ENCODE measurements at regions not wholly inside any gene's neighbourhood (a gene's known extent, or its start where the extent isn't known, plus 50 kb on each side); places are given as distances from the start of the nearest gene placed in this dataset.
A peak's percentile ranks its signal among the peaks of the same experiment; 100 is the strongest.
"Not testable (repeated sequence)": the region's sequence is repeated elsewhere in the genome, so short reads cannot be mapped to it uniquely, and the experiment has no call there.

DNA sequence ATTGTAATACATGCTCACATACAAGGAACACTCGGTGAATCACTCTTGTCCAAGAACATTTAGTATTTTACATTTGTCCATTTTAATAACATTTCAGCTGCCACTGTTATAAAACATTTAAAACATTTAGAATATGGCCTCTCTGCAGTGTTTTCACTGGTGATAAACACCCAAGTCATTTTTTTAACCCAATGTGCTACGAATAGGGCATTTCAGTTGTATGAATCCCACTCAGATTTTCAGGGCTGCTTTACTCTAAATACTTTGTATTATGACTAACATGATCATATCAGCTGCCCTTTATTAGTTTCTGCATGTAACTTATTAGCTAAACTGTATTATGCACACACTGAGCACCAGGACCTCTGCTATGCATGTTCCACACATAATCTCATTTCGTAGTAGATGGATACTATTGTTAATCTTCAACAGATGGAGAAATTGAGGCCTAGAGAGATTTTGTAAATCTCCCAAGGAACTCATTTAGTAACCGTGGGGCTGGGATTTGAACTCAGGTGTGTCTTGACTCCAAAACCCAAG, 148.6 kb upstream of the CDIN1 start:
- no peak for DNase-seq

DNA sequence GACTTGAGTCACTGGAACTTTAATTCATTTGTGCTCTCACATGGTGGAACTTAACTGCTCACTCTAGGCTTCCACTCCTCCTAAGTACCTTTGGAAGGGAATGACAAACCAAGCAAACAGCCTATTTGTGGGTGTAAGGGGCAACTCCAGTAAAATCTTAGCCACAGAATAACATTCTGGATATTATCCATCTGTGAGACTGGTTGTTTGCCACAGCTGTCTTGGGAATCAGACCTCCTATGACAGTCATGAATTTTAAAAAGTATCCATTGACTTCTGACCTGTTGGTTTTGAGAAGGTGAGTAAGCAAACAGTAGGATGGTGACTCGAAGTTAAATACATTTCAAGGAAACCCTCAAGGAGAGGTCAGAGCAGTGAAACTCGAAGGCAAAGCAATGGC, 147.3 kb upstream of the CDIN1 start:
- no peak for DNase-seq

DNA sequence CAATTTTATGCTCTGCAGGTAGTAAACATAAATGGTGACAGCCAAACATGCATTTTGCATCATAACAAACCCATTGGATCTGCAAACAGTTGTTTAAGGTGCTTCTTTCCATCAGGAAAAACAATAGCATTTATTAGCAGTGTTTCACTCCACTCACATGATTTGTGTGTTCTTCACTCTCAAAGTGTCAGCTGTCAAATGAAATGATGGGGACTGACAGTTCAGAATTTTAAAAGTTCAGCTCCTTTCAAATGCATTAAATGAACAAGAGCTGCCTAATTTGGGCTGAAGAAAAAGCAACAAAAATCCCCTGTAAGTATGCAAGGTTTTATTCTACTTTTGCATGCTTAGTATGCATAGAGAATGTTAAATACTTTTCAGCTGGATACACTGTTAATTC, 145.2 kb upstream of the CDIN1 start:
- no peak for DNase-seq

DNA sequence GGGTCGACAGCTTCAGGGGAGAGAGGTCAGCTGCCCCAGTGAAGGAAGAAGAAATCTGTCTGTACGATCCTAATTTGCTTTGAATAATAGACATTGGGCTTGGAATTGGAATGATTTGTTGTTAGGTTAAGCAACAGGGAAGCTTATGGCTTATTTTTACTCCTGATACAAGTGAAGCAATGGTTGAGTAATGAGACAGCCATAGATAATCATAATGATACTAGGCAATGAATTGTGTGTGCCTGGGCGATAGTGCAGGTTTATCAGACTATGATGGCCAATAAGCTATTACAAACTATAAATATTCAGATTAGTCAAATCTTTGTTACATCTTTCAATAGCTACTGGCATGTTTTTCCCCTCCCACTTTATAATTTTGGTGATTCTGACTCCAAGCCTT, 140.9 kb upstream of the CDIN1 start:
- DNase-seq, result no peak

DNA sequence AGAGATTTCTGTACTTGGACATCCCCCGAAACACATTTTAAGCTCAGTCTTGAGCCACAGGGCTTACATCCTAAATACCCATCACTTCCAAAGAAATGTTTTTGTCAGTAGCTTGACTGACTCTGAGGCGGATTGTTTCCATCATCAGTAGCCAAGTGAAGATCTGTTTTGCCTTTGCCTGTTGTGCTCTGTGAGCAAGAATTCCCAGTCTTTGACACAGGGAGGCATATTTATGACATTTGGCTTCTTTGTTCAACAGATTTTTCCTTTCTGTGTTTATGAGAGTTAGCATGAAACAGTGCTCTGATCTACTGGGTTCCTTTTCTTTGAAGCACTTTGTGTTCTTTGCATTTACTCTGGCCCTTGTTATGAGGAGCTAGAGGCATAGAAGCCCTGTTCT, 132.1 kb upstream of the CDIN1 start:
- DNase-seq, result no peak

DNA sequence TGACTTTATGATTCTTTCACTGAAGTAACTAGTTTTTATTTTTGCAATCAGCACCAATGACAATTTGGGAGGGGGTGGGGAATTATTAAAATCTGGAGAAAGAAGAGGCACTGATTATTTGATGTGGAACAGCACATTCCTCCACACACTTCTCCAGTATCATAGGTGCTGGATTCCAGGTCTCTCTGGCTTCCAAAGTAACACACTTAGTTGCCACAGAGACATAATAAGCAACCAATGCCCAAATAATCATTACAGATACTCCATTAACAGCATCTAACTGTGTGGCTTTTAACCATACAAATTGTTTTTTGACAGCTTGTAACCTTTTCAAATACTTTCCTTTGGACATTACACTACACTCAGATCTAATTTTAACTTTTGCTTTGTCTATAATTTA, 131.0 kb upstream of the CDIN1 start:
- no peak for DNase-seq

DNA sequence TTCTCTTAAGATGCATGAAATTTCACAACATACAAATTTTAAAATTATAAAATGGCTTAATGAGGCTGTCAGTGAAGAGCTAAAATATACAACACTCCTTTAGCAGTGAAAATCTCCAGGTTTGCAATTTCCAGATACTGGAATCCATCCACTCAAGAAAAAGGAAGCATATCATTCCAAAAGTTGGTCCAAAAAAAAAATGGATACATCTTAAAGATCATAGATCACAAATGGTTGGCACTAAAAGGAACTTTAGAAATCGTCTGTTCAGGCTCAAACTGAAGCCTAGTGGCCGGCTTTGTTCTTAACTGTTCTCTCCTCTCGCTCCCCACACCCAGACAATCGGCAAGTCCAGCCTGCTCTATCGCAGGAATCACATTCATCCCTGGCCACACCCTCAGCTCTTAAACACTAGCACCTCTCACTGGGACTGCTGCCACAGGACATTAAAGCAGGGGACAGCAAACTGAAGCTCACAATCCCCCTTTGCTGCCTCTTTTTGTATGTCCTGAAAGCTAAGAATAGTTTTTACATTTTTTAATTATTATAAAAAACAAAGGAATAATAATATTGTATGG, 130.3 kb upstream of the CDIN1 start:
- DNase-seq, result no peak

DNA sequence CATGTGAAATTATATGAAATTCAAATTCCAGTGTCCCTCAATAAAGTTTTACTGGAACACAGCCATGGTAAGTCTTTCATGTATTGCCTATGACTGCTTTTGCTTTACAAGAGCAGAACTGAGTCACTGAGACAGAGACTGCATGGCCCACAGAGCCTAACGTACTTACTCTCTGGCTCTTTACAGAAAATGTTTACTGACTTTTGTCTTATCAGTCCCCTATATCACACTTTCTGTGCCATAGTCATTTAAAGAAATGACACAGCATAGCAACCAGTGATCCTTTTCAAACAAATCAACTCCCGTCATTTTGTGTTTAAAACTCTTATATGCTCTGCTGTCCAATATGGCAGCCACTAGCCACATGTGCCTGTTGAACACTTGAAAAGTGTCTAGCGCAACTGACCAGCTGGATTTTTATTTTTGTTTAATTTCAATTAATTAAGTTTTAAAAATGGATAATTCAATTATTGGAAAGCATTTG, 129.7 kb upstream of the CDIN1 start:
- DNase-seq, result no peak

DNA sequence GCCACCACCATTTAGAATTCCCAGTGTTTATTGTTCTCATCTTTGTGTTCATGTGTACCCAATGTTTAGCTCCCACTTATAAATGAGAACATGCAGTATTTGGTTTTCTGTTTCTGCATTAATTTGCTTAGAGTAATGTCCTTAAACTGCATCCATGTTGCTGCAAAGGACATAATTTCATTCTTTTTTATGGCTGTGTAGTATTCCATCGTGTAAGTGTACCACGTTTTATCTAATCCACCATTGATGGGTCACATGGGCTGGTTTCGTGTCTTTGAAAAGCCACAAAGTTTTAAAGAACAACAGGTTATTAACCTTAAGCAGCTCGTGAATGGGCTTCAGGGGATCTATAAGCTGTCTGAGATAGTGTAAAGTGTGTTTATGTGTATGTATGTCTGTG, 125.2 kb upstream of the CDIN1 start:
- not testable (repeated sequence) for DNase-seq

DNA sequence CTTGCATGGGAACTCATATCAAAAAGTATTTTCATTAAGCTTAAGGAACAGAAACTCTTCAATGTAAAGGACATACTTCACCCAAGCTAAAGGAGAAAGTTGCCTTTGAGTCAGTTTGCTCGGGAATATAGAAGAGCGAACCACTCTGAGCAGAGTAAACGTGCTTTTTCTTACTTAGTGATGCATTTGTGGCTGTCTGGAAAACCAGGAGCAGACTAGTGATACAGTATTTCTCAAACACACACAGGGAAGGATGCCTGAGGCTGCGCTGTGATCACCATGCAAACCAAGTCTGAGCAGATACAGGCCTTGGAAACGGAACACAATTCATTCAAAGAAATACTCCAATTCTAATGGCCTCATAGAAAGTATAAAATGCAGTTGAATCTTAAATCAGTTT, 121.0 kb upstream of the CDIN1 start:
- DNase-seq, result no peak

DNA sequence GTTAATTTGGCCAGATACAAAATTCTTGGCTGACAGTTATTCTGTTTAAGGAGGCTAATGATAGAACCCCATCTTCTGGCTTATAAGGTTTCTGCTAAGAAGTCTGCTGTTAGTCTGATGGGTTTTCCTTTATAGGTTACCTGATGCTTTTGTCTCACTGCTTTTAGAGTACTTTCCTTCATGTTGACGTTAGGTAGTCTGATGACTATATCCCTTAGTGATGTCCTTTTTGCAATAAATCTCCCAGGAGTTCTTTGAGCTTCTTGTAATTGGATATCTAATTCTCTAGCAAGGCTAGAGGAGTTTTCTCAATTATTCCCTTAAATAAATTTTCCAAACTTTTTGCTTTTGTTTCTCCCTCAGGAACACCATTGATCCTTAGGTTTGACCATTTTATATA, 114.1 kb upstream of the CDIN1 start:
- no peak for DNase-seq

DNA sequence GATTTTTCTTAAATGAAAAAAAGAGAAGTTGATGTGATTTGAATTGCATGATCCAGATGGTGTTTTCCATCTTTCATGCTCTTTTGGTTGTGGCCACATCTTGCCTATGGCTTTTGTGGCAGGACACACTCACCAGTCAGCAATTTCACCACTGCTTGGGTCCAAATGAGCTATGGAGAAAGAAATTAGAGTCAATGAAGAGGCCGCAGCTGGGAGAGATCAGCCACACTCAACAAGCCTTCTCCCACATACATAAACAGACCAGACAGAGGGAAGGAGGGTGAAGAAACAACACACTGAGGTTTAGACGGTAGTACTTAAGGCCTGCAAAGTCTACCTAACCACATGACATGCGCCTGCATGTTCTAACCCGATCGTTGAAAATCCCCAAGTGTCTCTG, 110.7 kb upstream of the CDIN1 start:
- DNase-seq, result peak; percentile 75

DNA sequence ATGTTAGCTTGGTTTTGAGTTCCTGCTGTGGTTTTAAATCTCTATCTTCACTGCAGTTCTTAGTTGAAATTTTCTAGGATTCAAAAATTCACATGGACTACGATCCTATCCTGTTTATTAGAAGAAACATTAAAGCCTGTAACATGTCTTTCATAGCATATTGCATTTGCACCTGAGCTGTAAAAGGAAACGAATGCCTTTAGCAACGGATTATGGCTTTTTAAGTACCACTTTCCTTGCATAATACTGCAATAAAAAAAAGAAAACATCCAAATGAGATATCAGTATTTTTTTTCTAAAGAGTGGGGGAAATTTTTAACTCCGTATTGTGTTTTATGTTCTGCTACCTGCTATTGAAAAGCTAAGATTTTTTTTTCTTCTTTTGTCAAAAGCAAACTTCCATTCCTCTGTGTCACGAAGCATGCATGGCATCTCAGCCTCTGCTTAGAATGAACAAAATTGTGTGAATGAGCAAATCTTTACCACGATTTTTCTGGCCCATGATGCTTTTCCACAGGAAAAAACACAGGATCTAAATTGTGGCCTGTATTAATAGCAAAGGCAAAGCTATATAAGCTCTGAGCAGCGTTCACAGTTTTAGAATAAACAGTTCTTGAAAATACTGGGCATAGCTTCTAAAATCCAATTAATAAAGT, 110.0 kb upstream of the CDIN1 start:
- DNase-seq, result no peak

DNA sequence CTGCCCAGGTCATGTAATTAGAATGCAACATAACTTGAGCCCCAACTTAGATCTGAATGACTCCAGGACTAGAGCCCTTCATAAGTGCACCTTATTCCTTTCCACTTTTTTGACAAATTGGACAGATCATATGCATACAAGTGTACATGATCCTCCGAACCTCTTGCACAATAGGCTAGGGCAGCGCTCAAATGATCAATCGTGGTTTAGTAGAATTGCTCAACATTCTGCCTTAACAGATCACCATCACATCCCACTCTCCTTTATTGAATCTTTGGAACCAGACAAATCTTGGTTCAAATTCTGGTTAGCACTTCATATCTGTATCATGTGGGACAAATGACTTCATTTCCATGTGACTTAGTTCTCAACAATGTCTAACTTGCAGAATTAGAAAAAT, 106.8 kb upstream of the CDIN1 start:
- DNase-seq, result no peak

DNA sequence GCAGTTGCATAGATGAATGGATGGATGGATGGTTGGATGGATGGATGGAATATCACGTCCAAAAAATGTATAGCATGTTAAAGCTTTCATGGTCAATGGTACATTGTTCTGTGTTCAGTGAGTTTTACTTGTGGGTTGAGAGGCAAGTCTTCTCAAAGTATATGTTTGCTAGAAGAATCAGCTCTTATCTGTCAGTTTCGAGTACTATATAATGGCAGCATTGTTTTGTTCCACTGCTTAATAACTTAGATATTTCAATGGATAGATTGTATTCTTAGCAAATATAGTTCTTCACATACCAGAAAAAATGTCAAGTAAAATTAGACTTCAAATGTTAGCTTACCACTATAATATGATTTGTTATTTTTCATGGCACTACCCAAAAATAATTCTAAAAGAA, 100.9 kb upstream of the CDIN1 start:
- DNase-seq, result no peak

DNA sequence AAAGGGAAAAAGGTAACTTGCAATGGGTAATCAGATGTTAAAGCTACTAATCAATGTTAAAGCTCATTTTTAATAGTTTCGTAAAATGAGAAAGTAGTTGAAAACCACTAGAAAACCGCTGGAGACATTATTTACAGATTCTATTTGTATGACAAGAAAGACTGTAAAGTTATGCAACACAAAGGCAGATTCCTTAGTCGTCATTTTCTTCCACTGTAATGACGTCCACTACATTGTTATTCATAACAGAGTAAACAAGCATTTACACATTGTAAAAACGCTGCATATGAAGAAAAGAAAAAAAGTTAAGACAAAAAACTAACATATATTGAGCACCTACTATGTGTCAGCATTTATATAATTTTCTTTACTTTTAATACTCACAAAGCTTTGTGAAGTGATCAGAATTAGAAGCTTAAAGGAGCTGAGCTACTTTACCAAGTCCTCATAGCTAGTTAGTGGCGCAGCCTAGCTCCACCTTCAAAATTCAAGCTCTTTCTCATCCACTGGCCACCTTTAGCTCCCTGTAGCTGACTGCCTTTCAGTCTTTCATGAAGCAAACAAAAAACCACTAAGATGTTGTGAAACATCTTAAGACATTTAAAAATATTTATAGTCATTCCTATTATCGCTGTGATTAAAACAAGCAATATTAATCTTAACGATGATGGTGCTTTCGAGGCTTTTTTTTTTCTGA, 100.1 kb upstream of the CDIN1 start:
- no peak for DNase-seq

DNA sequence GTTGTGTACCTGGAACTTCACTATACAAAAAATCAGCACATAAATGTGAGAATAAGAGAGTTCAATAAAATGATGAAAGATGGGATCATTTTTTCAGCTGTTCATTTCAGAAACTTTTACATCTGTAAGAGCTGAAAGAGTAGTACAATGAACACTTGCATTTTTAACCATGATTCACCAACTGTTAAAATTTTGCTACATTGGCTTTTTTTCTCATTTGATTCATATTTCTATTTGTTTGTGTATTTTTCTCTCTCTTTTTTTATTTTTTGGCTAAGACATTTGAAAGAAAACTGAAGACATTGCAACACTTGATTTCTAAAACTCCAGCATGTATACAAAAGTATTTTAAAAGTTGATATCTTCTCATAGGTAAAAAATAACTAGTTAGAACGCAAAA, 98.3 kb upstream of the CDIN1 start:
- no peak for DNase-seq

DNA sequence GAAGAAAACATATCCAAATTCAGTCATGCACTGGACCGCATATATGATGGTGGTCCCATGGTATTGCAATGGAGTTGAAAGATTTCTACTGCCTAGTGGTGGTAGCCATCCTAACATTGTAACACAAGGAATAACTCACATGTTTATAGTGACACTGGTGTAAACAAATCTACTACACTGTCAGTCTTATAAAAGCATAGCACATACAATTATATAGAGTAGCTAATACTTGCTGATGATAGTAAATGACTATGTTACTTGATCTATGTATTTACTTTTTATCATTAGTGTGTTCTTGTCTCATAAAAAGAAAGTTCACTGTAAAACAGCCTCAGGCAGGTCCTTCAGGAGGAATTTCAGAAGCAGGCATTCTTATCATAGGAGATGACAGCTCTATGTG, 96.0 kb upstream of the CDIN1 start:
- DNase-seq, result no peak

DNA sequence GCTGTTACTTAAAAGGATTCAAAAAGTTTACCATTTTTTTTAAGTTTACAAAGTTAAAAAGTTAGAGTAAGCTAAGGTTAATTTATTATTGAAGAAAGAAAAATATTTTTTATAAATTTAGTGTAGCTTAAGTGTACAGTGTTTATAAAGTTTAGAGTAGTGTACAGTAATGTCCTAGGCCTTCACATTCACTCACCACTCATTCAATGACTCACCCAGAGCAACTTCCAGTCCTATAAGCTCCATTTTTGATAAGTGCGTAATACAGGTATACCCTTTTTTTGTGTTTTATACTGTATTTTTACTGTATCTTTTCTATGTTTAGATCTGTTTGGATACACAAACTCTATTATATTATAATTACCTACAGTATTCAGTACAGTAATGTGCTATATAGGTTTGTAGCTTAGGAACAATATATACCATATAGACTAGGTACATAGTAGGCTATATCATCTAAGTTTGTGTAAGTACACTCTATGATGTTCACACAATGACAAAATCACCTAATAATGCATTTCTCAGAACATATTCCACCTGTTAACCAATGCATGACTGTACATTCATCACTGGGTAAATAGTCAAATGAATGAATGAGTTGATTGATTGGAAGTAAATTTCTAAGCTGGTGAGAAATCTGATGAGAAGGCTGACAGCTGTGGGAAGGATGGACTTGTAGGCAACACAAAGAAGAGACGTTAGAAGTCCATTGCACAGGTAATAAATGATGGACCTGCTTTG, 95.2 kb upstream of the CDIN1 start:
- DNase-seq, result no peak

DNA sequence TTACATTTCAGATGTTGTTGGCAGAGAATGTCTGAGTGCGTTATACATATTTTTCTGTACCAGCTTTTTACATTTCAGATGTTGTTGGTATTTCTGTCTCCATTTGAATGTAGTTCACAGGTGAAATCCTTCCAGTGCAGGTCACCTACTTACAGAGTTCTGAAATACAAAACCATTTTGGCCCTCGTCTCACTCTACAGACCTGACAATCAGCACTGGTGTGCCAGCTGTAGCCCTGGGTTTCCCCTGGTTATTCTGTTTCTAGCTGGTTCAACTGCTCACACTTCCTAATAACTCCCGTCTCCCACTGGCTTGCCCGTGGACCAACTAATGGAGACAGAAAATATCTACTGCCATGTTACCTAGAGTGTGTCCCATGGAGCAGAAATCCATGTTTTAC, 87.5 kb upstream of the CDIN1 start:
- no peak for DNase-seq

DNA sequence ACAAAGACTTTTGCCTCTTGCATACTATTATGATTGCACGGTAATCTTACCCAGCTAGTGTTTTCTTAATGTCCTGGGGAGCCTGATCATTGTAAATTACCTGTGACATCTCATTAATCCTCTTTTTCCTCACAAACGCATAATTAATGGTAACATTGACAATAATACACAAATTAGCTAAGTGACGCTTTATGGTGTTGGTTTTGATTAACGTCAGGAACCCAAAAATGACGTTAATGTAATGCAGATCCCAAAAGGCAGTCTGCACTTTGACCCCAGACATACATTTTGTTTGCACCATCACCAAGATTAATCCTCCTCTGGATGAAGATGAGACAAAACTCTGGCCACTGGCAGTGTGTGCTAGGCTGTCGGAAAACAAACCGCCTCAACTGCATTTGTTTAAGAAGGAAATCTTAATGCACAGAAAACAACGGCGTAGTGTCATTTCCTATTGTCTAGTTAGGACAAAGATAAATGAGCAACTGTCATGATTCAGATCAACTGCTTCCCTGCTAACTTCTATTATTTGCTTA, 83.9 kb upstream of the CDIN1 start:
- DNase-seq, result no peak

DNA sequence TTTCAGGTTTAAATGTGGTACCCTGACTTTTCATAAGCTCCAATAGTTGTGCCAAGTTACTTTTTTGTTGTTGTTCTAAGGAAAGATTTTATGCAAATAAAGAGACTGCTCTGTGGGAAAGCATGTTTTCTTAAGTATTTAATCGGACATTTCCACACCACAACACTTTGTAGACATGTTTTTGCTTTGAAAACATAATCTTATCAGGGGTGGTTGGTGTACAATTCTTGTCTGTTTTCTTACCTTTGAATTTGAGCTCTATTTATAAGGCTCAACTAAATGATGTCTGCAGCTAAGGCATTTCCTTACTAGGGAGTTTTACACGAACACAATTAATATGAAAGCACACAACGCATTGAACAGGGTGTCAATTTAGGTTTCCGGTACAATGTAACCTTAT, 81.5 kb upstream of the CDIN1 start:
- DNase-seq, result no peak

DNA sequence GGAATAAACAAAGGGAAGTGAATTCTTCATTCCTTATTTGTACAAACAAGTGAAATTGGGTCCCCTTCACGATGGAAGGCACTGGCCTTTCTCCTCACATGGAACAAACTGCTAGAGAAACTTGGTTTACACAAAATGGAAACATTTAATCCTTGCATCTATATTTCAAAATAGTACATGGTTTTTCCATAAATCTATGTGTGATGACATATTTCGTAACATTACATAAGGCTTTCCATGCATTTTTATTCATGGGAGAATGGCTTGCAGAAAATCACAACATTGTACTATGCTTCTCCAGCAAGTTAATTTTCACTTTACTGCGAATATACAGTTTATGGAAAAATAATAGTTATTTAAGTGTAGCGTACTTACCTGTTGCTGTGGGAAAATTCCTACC, 81.0 kb upstream of the CDIN1 start:
- DNase-seq, result no peak

Measured in NCI-H2171 treated with DMSO at 0.1 percent for 48 hours (cell line).